GM12865 (cell line): ENCODE measurements at regions not wholly inside any gene's neighbourhood (a gene's known extent, or its start where the extent isn't known, plus 50 kb on each side); places are given as distances from the start of the nearest gene placed in this dataset.

ENCODE experiments used
- DNase-seq: peaks from one replicate; pipeline ENCODE4 v3.0.0; 2010; ENCODE audit warnings: low read depth
- H3K4me3 ChIP-seq: 2 replicates; pipeline ENCODE4 v1.5.1; 2011; ENCODE audit warnings: mild to moderate bottlenecking, low read depth, low read length, control low read depth
- CTCF ChIP-seq: IDR thresholded peaks from 2 replicates; pipeline ENCODE4 v1.5.1; 2011; ENCODE audit warnings: low read length, control low read depth, low read depth, inconsistent platforms; ENCODE audit not compliant: insufficient read depth; ENCODE audit errors: missing control alignments

DNA sequence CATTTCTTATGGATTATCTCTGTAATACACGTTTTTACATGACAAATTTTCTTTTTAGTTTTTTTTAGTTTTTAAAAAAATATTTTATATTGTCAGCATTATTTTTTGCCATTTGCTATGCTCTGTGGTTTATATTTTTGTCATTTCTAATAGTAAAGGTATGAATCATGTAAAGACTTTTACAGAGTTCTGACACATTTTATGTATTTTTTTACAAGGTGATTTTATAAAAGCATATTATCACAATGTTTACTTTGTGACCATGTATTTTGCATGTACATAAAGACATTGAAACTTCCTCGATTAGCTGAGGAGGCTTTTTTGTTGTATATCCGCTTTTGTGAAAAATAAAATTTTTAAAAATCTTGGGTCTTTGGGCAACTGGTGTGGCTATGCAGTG, 1705.1 kb downstream of the PCDH7 start:
- DNase-seq = no peak
- no peak for TF ChIP-seq CTCF
- H3K4me3 ChIP-seq = no peak overlapping the region

DNA sequence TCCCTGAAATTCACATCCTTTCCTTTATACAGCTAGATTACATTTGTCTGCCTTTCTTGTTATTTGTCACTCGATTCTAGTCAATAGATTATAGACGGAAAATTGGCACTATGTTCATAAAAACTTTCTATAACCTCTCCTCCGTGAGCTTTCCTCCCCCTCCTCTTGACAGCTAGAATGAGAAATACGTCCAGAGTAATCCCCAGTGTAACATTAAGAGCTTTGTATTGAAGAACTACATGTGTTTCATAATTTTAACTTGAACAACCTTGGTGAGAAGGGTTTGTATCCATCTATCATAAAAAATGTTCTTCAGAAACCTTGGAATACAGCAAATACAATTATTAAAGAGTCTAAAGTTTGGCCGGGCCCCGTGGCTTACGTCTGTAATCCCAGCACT, 1707.4 kb downstream of the PCDH7 start:
- TF ChIP-seq CTCF = no peak

DNA sequence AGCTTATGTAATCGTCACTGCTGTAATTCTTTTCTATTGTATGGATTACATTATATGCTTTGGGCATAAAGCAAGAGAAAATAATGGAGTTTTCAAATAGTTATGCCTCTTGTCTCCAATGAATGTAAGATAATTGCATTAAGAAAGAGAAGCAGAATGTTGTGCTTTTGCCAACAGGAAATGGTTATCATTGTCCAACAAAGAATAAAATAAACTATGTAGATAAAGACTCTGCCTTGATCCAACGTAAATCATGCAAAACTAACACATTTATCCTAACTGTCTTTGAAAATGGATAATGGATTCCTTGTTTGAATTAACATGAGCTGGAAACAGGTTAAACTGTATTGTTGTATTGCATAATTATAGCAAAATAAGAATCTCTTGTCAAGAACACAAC, 1709.0 kb downstream of the PCDH7 start:
- TF ChIP-seq CTCF = no peak
- no peak for DNase-seq
- no peak overlapping the region for H3K4me3 ChIP-seq

More for the DNA sequence above, 1707.4 kb downstream of the PCDH7 start:
- no peak overlapping the region for H3K4me3 ChIP-seq
- DNase-seq = no peak

GRCh38 chr4:32435308-32435707, 1715.1 kb downstream of the PCDH7 start:
- TF ChIP-seq CTCF = no peak
- DNase-seq = no peak
- no peak overlapping the region for H3K4me3 ChIP-seq

DNA sequence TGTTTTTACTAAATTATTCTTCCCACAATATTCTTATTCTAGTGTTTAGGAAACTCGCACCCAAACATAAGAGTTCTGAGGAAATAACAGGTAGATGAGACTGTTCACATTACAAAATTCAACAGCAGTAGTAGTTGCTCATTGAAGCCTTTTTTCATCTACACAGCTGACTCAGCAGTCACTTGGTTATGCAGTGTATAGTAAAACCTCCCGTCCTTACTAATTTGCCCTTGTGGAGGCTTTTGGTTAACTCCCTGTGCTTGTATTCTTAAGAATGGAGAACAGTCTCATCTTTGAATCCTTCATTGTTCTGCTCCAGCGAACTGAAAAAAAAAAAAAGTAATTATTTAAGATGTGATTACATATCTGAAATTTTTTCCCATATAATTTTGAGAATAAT, 1716.6 kb downstream of the PCDH7 start:
- DNase-seq = no peak
- no peak overlapping the region for H3K4me3 ChIP-seq
- no peak for TF ChIP-seq CTCF

DNA sequence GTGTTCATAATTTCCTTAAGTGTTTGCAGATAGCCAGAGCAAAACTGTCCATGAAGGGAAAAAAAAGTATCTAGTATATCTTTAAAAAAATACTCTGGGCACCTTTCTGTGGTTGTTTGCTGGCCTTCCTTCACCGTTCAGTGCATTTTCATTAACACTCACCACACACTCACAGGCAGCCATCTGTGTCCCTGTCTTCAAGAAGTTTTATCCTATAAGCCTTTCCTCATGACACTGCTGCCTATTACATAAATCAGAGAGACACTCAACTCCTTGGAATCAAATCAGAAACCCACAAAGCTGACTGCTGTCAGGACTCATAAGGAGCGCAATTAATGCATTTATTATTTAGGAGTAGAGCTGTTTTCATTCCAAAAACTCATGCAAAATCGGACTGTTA, 1720.2 kb downstream of the PCDH7 start:
- DNase-seq = no peak
- H3K4me3 ChIP-seq = no peak overlapping the region
- no peak for TF ChIP-seq CTCF

- no peak for DNase-seq
- no peak overlapping the region for H3K4me3 ChIP-seq
- TF ChIP-seq CTCF = no peak
These were observed 1734.3 kb downstream of the PCDH7 start for GRCh38 chr4:32454482-32454881.
